ENCODE measurements at regions not wholly inside any gene's neighbourhood (a gene's known extent, or its start where the extent isn't known, plus 50 kb on each side); places are given as distances from the start of the nearest gene placed in this dataset.

- no peak for TF ChIP-seq TAF1 (IDR thresholded peaks at IDR 0.05; ENCODE audit: borderline replicate concordance, low read depth, low read length)
- TF ChIP-seq E2F4 (IDR thresholded peaks at IDR 0.05; ENCODE audit: low read depth, low read length), result no peak
- no peak for TF ChIP-seq REST (IDR thresholded peaks at IDR 0.05; ENCODE audit: low read depth, low read length)
- TF ChIP-seq NRF1 (conservative IDR thresholded peaks at IDR 0.05; ENCODE audit: low read depth, low read length), result no peak
- no peak for TF ChIP-seq CTCF (IDR thresholded peaks at IDR 0.05 in 2 of 3, conservative IDR thresholded peaks at IDR 0.05 in 1 of 3; ENCODE audit: control insufficient read depth in 2 of 3, extremely low read depth in 1 of 3, insufficient read depth in 1 of 3, low read depth in 3 of 3, low read length in 3 of 3)
- no peak for TF ChIP-seq SMC3 (IDR thresholded peaks at IDR 0.05; ENCODE audit: borderline replicate concordance, low read length)
- no peak for TF ChIP-seq ZBTB33 (IDR thresholded peaks at IDR 0.05)
- no peak for TF ChIP-seq RFX5 (IDR thresholded peaks at IDR 0.05; ENCODE audit: low read depth, low read length)
- no peak for TF ChIP-seq TARDBP (IDR thresholded peaks at IDR 0.05; ENCODE audit: borderline replicate concordance)
- no peak for TF ChIP-seq KAT2A (conservative IDR thresholded peaks at IDR 0.05; ENCODE audit: control insufficient read depth, low read depth, low read length)
- no peak for TF ChIP-seq CHD2 (IDR thresholded peaks at IDR 0.05; ENCODE audit: borderline replicate concordance, low read depth, low read length)
- no peak for TF ChIP-seq POLR2AphosphoS5 (IDR thresholded peaks at IDR 0.05; ENCODE audit: low read length)
Measured at GRCh38 chr6:51480040-51480439, 607.4 kb downstream of the PKHD1 start.

Measured in GM12878 (cell line).